H9 (cell line): ENCODE measurements at regions not wholly inside any gene's neighbourhood (a gene's known extent, or its start where the extent isn't known, plus 50 kb on each side); places are given as distances from the start of the nearest gene placed in this dataset.

Experiments
- DNase-seq: peaks from one replicate; pipeline ENCODE4 v3.0.0-alpha.2; 2017
- H2AFZ ChIP-seq: one replicate; pipeline ENCODE4 v1.6.1; 2013; ENCODE audit warnings: mild to moderate bottlenecking, low read length, control low read depth, moderate library complexity
- H2AK5ac ChIP-seq: 2 replicates; pipeline ENCODE4 v1.6.1; 2013; ENCODE audit warnings: low read length, control low read depth, mixed read lengths; ENCODE audit not compliant: insufficient read length
- H2BK120ac ChIP-seq: one replicate; pipeline ENCODE4 v1.6.1; 2013; ENCODE audit warnings: low read depth, mild to moderate bottlenecking, low read length, control low read depth, inconsistent platforms; ENCODE audit not compliant: poor library complexity, severe bottlenecking
- H2BK12ac ChIP-seq: 2 replicates; pipeline ENCODE4 v1.6.1; 2013; ENCODE audit warnings: low read length, control low read depth, mixed read lengths, low read depth; ENCODE audit not compliant: insufficient read length
- H2BK15ac ChIP-seq: 2 replicates; pipeline ENCODE4 v1.6.1; 2013; ENCODE audit warnings: low read depth, low read length, control low read depth
- H2BK20ac ChIP-seq: one replicate; pipeline ENCODE4 v1.6.1; 2013; ENCODE audit warnings: low read depth, mild to moderate bottlenecking, low read length, control low read depth, inconsistent platforms; ENCODE audit not compliant: poor library complexity, severe bottlenecking
- H2BK5ac ChIP-seq: 2 replicates; pipeline ENCODE4 v1.6.1; 2013; ENCODE audit warnings: low read length, control low read depth, mixed read lengths; ENCODE audit not compliant: insufficient read length
- H3K14ac ChIP-seq: 2 replicates; pipeline ENCODE4 v1.6.1; 2013; ENCODE audit warnings: low read length, control low read depth; ENCODE audit not compliant: insufficient read depth
- H3K18ac ChIP-seq: 2 replicates; pipeline ENCODE4 v1.6.1; 2013; ENCODE audit warnings: low read depth, mild to moderate bottlenecking, mixed read lengths, low read length, control low read depth; ENCODE audit not compliant: insufficient read length
- H3K23ac ChIP-seq: 2 replicates; pipeline ENCODE4 v1.6.1; 2013; ENCODE audit warnings: low read length, control low read depth, mixed read lengths, low read depth; ENCODE audit not compliant: insufficient read length
- H3K23me2 ChIP-seq: 2 replicates; pipeline ENCODE4 v1.6.1; 2013; ENCODE audit warnings: low read depth, mild to moderate bottlenecking, mixed read lengths, low read length, control low read depth; ENCODE audit not compliant: insufficient read length, poor library complexity, severe bottlenecking
- H3K27ac ChIP-seq: 2 replicates; pipeline ENCODE4 v1.5.1; 2013; ENCODE audit warnings: low read length, control low read depth, mixed read lengths, low read depth; ENCODE audit not compliant: insufficient read length
- H3K27me3 ChIP-seq: 2 replicates; pipeline ENCODE4 v1.6.1; 2013; ENCODE audit warnings: low read length, control low read depth, inconsistent platforms; ENCODE audit not compliant: insufficient read depth
- H3K4ac ChIP-seq: 2 replicates; pipeline ENCODE4 v1.6.1; 2013; ENCODE audit warnings: low read depth, mild to moderate bottlenecking, control low read depth, inconsistent platforms, low read length, moderate library complexity
- H3K4me1 ChIP-seq: 2 replicates; pipeline ENCODE4 v1.6.1; 2013; ENCODE audit warnings: low read length, control low read depth, inconsistent platforms; ENCODE audit not compliant: insufficient read depth
- H3K4me2 ChIP-seq: 2 replicates; pipeline ENCODE4 v1.6.1; 2013; ENCODE audit warnings: low read length, control low read depth, mixed read lengths; ENCODE audit not compliant: insufficient read length, insufficient read depth
- H3K56ac ChIP-seq: 2 replicates; pipeline ENCODE4 v1.6.1; 2013; ENCODE audit warnings: low read depth, mild to moderate bottlenecking, mixed read lengths, low read length, control low read depth; ENCODE audit not compliant: insufficient read length
- H3K79me1 ChIP-seq: 2 replicates; pipeline ENCODE4 v1.6.1; 2013; ENCODE audit warnings: low read depth, mild to moderate bottlenecking, moderate library complexity, low read length, control low read depth, inconsistent platforms; ENCODE audit not compliant: insufficient read depth, poor library complexity, severe bottlenecking
- H3K79me2 ChIP-seq: 2 replicates; pipeline ENCODE4 v1.6.1; 2013; ENCODE audit warnings: low read length, control low read depth, inconsistent platforms; ENCODE audit not compliant: insufficient read depth
- H3K9ac ChIP-seq: 2 replicates; pipeline ENCODE4 v1.6.1; 2013; ENCODE audit warnings: low read length, control low read depth, mixed read lengths; ENCODE audit not compliant: insufficient read length; ENCODE audit errors: extremely low read depth
- H3K9me3 ChIP-seq: one replicate; pipeline ENCODE4 v1.6.1; 2013; ENCODE audit warnings: low read depth, low read length, inconsistent platforms; ENCODE audit not compliant: control insufficient read depth
- H3T11ph ChIP-seq: one replicate; pipeline ENCODE4 v1.6.1; 2013; ENCODE audit warnings: mild to moderate bottlenecking, low read length, control low read depth, inconsistent platforms
- H4K20me1 ChIP-seq: one replicate; pipeline ENCODE4 v1.6.1; 2013; ENCODE audit not compliant: control insufficient read depth, insufficient read length, insufficient read depth
- H4K5ac ChIP-seq: 2 replicates; pipeline ENCODE4 v1.6.1; 2013; ENCODE audit warnings: low read depth, mild to moderate bottlenecking, mixed read lengths, low read length, control low read depth; ENCODE audit not compliant: insufficient read length
- H4K8ac ChIP-seq: replicated peaks from 2 replicates; pipeline ENCODE4 v1.6.1; 2013; ENCODE audit warnings: low read length, control low read depth, mixed read lengths, low read depth; ENCODE audit not compliant: insufficient read length
- H4K91ac ChIP-seq: 2 replicates; pipeline ENCODE4 v1.6.1; 2013; ENCODE audit warnings: low read depth, mild to moderate bottlenecking, moderate library complexity, mixed read lengths, low read length, control low read depth; ENCODE audit not compliant: insufficient read length
- H3K27ac Mint-ChIP-seq, 3 experiments: 2 replicates in 2 of 3; 3 replicates in 1 of 3; pipeline ENCODE4 v1.8.0; 2020 to 2021; ENCODE audit warnings: mixed read lengths in 3 of 3, mild to moderate bottlenecking in 1 of 3, moderate library complexity in 1 of 3
- H3K27me3 Mint-ChIP-seq: 2 replicates; pipeline ENCODE4 v1.8.0; 2021; ENCODE audit warnings: low read depth, mild to moderate bottlenecking, moderate library complexity, mixed read lengths
- H3K36me3 Mint-ChIP-seq, 3 experiments: 2 replicates in 2 of 3; 3 replicates in 1 of 3; pipeline ENCODE4 v1.8.0; 2020 to 2021; ENCODE audit warnings: low read depth in 3 of 3, mixed read lengths in 3 of 3; ENCODE audit not compliant: insufficient read depth in 1 of 3
- H3K4me1 Mint-ChIP-seq, 2 experiments: 2 replicates each; pipeline ENCODE4 v1.8.0; 2020; ENCODE audit warnings: mixed read lengths in 2 of 2
- H3K4me3 Mint-ChIP-seq, 2 experiments: 2 replicates in 1 of 2; 3 replicates in 1 of 2; pipeline ENCODE4 v1.8.0; 2020 to 2021; ENCODE audit warnings: mild to moderate bottlenecking in 2 of 2, mixed read lengths in 2 of 2, moderate library complexity in 1 of 2
- H3K9me3 Mint-ChIP-seq, 2 experiments: 2 replicates in 1 of 2; 3 replicates in 1 of 2; pipeline ENCODE4 v1.8.0; 2020; ENCODE audit warnings: mild to moderate bottlenecking in 2 of 2, mixed read lengths in 2 of 2, moderate library complexity in 1 of 2
- WGBS: extraction: QIAGEN DNeasy Blood & Tissue Kit; methylation state at CpG from one replicate; pipeline ENCODE4 v1.1.7; 2013; ENCODE audit warnings: missing lambda C conversion rate, low lambda C conversion rate, mixed read lengths; ENCODE audit not compliant: insufficient read length; ENCODE audit errors: extremely low coverage; 5-methylcytosine and 5-hydroxymethylcytosine counted together
- TF ChIP-seq, protein P1 (sequence below): fragments of 200-600 bp; sonication (generic); conservative IDR thresholded peaks from 3 replicates; pipeline ENCODE4 v1.8.0; 2021; ENCODE audit warnings: antibody characterized with exemption, mild to moderate bottlenecking

GRCh38 chr7:86248977-86249376 is 394.7 kb upstream of the GRM3 start:
- Histone ChIP-seq H3K27me3 (no peaks in the 10 kb centered on the region), H2BK120ac (no peak overlapping the region), H2AFZ (no peak overlapping the region), H3K9ac (no peak overlapping the region), H4K8ac (no peak overlapping the region), H3K56ac (no peak overlapping the region), H3K4me2 (no peak overlapping the region), H2BK20ac (no peak overlapping the region), H3K23ac (no peak overlapping the region), H3K14ac (no peak overlapping the region), H3K18ac (no peak overlapping the region), H2AK5ac (no peak overlapping the region), H2BK15ac (no peak overlapping the region), H3K4ac (no peak overlapping the region), H2BK12ac (no peak overlapping the region), H4K5ac (no peak overlapping the region), H3K9me3 (no peaks in the 10 kb centered on the region), H4K91ac (no peak overlapping the region), H2BK5ac (no peak overlapping the region), H3K4me1 (no peaks in the 10 kb centered on the region), H3K27ac (no peak overlapping the region), H3K79me2 (no peaks in the 10 kb centered on the region), H4K20me1 (no peaks in the 10 kb centered on the region), H3T11ph (no peak overlapping the region), H3K79me1 (no peaks in the 10 kb centered on the region), H3K23me2 (no peaks in the 10 kb centered on the region)
- no CpG with 5 or more reads among the region's 1 CpG for WGBS
- TF ChIP-seq, protein P1, sequence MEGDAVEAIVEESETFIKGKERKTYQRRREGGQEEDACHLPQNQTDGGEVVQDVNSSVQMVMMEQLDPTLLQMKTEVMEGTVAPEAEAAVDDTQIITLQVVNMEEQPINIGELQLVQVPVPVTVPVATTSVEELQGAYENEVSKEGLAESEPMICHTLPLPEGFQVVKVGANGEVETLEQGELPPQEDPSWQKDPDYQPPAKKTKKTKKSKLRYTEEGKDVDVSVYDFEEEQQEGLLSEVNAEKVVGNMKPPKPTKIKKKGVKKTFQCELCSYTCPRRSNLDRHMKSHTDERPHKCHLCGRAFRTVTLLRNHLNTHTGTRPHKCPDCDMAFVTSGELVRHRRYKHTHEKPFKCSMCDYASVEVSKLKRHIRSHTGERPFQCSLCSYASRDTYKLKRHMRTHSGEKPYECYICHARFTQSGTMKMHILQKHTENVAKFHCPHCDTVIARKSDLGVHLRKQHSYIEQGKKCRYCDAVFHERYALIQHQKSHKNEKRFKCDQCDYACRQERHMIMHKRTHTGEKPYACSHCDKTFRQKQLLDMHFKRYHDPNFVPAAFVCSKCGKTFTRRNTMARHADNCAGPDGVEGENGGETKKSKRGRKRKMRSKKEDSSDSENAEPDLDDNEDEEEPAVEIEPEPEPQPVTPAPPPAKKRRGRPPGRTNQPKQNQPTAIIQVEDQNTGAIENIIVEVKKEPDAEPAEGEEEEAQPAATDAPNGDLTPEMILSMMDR = no peak
- DNase-seq = no peak
- Mint-ChIP-seq H3K27ac (no peak overlapping the region), H3K36me3 (no peaks in the 10 kb centered on the region), H3K4me1 (peaks cover 0 to 5% of the 10 kb centered on the region in 2 experiments; a peak in 2 of 4 replicates), H3K27me3 (no peaks in the 10 kb centered on the region), H3K4me3 (no peak overlapping the region), H3K9me3 (no peaks in the 10 kb centered on the region)
